ENCODE measurements at regions not wholly inside any gene's neighbourhood (a gene's known extent, or its start where the extent isn't known, plus 50 kb on each side); places are given as distances from the start of the nearest gene placed in this dataset.

GRCh38 chr12:67382241-67382871 lies 113.2 kb downstream of the CAND1 start:
- no peak overlapping the region for H3K9ac ChIP-seq (ENCODE audit: low read length)
- no peak overlapping the region for H2AFZ ChIP-seq (ENCODE audit: low read depth, low read length)
- no peaks in the 10 kb centered on the region for H3K79me2 ChIP-seq (replicated peaks; ENCODE audit: insufficient read depth, low read length)
- H3K36me3 ChIP-seq (ENCODE audit: insufficient read depth, low read length), result no peaks in the 10 kb centered on the region
- H3K9me2 ChIP-seq (ENCODE audit: insufficient read depth, low read length), result no peaks in the 10 kb centered on the region
- no peak overlapping the region for H3K27ac ChIP-seq (ENCODE audit: low read length)
- no peaks in the 10 kb centered on the region for H3F3A ChIP-seq (ENCODE audit: insufficient read depth, low read length, poor library complexity, severe bottlenecking)
- H3K9me3 ChIP-seq (ENCODE audit: low read length), result no peaks in the 10 kb centered on the region
- TF ChIP-seq EZH2 (IDR thresholded peaks at IDR 0.05; ENCODE audit: borderline replicate concordance, insufficient read depth, low read length, poor library complexity, severe bottlenecking), result no peak
- TF ChIP-seq REST (IDR thresholded peaks at IDR 0.05; ENCODE audit: borderline replicate concordance), result no peak
- TF ChIP-seq CTCF (IDR thresholded peaks at IDR 0.05; ENCODE audit: poor library complexity, severe bottlenecking), result no peak
- no peak for TF ChIP-seq EP300 (conservative IDR thresholded peaks at IDR 0.05; ENCODE audit: poor library complexity, severe bottlenecking)
- TF ChIP-seq RAD21 (conservative IDR thresholded peaks at IDR 0.05), result no peak
- TF ChIP-seq MXI1 (conservative IDR thresholded peaks at IDR 0.05; ENCODE audit: poor library complexity, severe bottlenecking), result no peak
- H3K4me2 ChIP-seq (ENCODE audit: low read length), result no peak overlapping the region
- no peaks in the 10 kb centered on the region for H4K20me1 ChIP-seq (ENCODE audit: insufficient read depth)
- no peak overlapping the region for H3K4me3 ChIP-seq (ENCODE audit: low read length)
- H3K27me3 ChIP-seq (ENCODE audit: insufficient read depth, low read depth, low read length), result no peaks in the 10 kb centered on the region

DNA sequence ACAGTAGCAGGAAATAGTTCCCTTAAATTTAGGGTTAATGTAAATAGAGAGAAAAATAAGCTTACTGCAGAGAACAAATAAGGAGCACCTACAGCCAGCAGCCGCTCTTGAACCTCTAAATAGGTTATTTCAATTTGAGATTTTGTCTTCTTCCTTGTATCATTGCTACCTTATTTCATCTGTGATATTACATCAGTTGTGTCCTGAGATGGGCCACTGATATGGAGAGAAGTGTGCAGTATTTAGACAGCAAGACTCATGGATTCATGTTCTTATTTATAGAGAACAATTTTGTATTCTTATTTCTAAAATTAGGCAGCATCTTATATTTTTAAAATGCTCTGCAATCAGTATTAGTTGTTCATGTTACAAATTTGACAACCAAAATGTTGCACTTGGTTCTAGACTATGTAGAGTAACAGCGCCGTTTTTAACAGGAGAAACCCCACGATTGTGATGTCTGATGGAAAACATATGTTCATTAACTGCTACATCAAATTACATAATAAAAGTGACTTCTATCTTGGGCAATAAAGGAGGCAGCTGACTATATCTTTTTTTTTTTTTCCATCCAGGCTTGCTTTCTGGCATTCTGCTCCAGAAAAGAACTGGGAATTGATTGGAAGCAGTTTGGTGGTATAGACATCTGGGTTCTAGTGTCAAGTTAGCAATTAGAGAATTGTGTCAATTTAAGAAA lies 117.9 kb downstream of the CAND1 start:
- H3K4me3 ChIP-seq (ENCODE audit: low read length), result no peak overlapping the region
- no peaks in the 10 kb centered on the region for H3K9me2 ChIP-seq (ENCODE audit: insufficient read depth, low read length)
- no peak overlapping the region for H3K27ac ChIP-seq (ENCODE audit: low read length)
- H3K36me3 ChIP-seq (ENCODE audit: insufficient read depth, low read length), result no peaks in the 10 kb centered on the region
- H3K79me2 ChIP-seq (replicated peaks; ENCODE audit: insufficient read depth, low read length), result no peaks in the 10 kb centered on the region
- H3F3A ChIP-seq (ENCODE audit: insufficient read depth, low read length, poor library complexity, severe bottlenecking), result no peaks in the 10 kb centered on the region
- H2AFZ ChIP-seq (ENCODE audit: low read depth, low read length), result no peak overlapping the region
- no peak overlapping the region for H3K4me2 ChIP-seq (ENCODE audit: low read length)
- no peak overlapping the region for H3K9ac ChIP-seq (ENCODE audit: low read length)
- TF ChIP-seq EP300 (conservative IDR thresholded peaks at IDR 0.05; ENCODE audit: poor library complexity, severe bottlenecking) (no peak), RAD21 (conservative IDR thresholded peaks at IDR 0.05) (no peak), SMC3 (conservative IDR thresholded peaks at IDR 0.05; ENCODE audit: poor library complexity) (no peak), POLR2AphosphoS5 (IDR thresholded peaks at IDR 0.05) (no peak), EZH2 (IDR thresholded peaks at IDR 0.05; ENCODE audit: borderline replicate concordance, insufficient read depth, low read length, poor library complexity, severe bottlenecking) (no peak), TAF1 (IDR thresholded peaks at IDR 0.05; ENCODE audit: low read depth) (no peak), MXI1 (conservative IDR thresholded peaks at IDR 0.05; ENCODE audit: poor library complexity, severe bottlenecking) (no peak)
- H3K9me3 ChIP-seq (ENCODE audit: low read length), result no peaks in the 10 kb centered on the region
- no peaks in the 10 kb centered on the region for H4K20me1 ChIP-seq (ENCODE audit: insufficient read depth)
- H3K27me3 ChIP-seq (ENCODE audit: insufficient read depth, low read depth, low read length), result no peaks in the 10 kb centered on the region

Measured in neural cell (in vitro differentiated cells).